Activated B cell treated with CpG ODN at 0.5 μM for 24 hours (primary cell): ENCODE measurements at regions not wholly inside any gene's neighbourhood (a gene's known extent, or its start where the extent isn't known, plus 50 kb on each side); places are given as distances from the start of the nearest gene placed in this dataset.

Experiments
- ATAC-seq: fragments of 200-7000 bp; cut with Tn5 transposase; one replicate; pipeline ENCODE4 v1.10.0; 2021; ENCODE audit warnings: low read depth, mild to moderate bottlenecking, moderate library complexity
- CTCF ChIA-PET: fragments of 350-600 bp; sonication (Branson Sonifier 250); formaldehyde crosslinking; loops from one replicate; lab custom pipeline; 2021; ENCODE audit warnings: antibody characterized with exemption; lab: Charles Lee
- POLR2A ChIA-PET: fragments of 350-600 bp; sonication (Branson Sonifier 250); formaldehyde crosslinking; loops from one replicate; lab custom pipeline; 2021; ENCODE audit warnings: antibody characterized with exemption; lab: Charles Lee
- DNase-seq: peaks from one replicate; pipeline ENCODE4 v3.0.0; 2022
- H3K27ac Mint-ChIP-seq: one replicate; pipeline ENCODE4 v1.8.0; 2020; ENCODE audit warnings: mixed read lengths
- H3K27me3 Mint-ChIP-seq: one replicate; pipeline ENCODE4 v1.8.0; 2021; ENCODE audit warnings: mixed read lengths
- H3K36me3 Mint-ChIP-seq: one replicate; pipeline ENCODE4 v1.8.0; 2021; ENCODE audit warnings: low read depth, mixed read lengths
- H3K4me1 Mint-ChIP-seq: one replicate; pipeline ENCODE4 v1.8.0; 2021; ENCODE audit warnings: mixed read lengths
- H3K4me3 Mint-ChIP-seq: one replicate; pipeline ENCODE4 v1.8.0; 2020; ENCODE audit warnings: mild to moderate bottlenecking, mixed read lengths
- H3K9me3 Mint-ChIP-seq: one replicate; pipeline ENCODE4 v1.8.0; 2020; ENCODE audit warnings: mixed read lengths
- intact Hi-C: fragments of 100-400 bp; cut with micrococcal nuclease; formaldehyde crosslinking; loops from one replicate; pipeline ENCODE4 v1.15.1; 2024
- TF ChIP-seq, protein P1 (sequence below): fragments of 200-600 bp; IDR thresholded peaks from one replicate; pipeline ENCODE4 v1.8.0; 2022; ENCODE audit warnings: antibody characterized with exemption, mild to moderate bottlenecking

DNA sequence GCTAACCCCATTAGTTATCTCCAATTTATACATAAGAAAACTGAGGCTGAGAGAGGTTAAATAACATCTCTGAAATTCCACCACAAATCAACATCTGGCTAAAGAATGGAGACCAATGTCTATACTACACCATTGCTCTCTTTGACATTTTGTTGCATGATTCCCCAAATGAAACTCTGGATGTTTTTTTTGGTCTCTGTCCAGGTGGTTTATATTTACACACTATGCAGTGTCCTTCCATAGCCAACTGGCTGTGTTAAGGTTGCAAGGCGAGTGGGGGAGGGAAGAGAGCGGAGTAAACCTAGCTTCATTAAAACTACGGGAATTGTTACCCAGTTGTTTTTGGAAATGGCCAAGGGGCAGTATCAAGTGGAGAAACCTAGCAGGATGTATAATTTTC lies 67.2 kb downstream of the KIF4B start:
- DNase-seq, result no peak
- peaks cover 6% of the 10 kb centered on the region for H3K27me3 Mint-ChIP-seq
- intact Hi-C loops, result no loop called here
- ChIA-PET POLR2A (no interaction called here), CTCF (no interaction called here)
- peaks cover 5% of the 10 kb centered on the region for H3K9me3 Mint-ChIP-seq
- no peak overlapping the region for H3K27ac Mint-ChIP-seq
- no peaks in the 10 kb centered on the region for H3K4me1 Mint-ChIP-seq
- no peak overlapping the region for H3K4me3 Mint-ChIP-seq
- H3K36me3 Mint-ChIP-seq, result no peaks in the 10 kb centered on the region
- TF ChIP-seq, protein P1, sequence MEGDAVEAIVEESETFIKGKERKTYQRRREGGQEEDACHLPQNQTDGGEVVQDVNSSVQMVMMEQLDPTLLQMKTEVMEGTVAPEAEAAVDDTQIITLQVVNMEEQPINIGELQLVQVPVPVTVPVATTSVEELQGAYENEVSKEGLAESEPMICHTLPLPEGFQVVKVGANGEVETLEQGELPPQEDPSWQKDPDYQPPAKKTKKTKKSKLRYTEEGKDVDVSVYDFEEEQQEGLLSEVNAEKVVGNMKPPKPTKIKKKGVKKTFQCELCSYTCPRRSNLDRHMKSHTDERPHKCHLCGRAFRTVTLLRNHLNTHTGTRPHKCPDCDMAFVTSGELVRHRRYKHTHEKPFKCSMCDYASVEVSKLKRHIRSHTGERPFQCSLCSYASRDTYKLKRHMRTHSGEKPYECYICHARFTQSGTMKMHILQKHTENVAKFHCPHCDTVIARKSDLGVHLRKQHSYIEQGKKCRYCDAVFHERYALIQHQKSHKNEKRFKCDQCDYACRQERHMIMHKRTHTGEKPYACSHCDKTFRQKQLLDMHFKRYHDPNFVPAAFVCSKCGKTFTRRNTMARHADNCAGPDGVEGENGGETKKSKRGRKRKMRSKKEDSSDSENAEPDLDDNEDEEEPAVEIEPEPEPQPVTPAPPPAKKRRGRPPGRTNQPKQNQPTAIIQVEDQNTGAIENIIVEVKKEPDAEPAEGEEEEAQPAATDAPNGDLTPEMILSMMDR, result no peak
- no peak for ATAC-seq

- TF ChIP-seq, protein P1, result no peak
- Mint-ChIP-seq H3K27me3 (peaks cover 12% of the 10 kb centered on the region), H3K4me3 (no peak overlapping the region), H3K9me3 (peaks cover 5% of the 10 kb centered on the region), H3K4me1 (no peaks in the 10 kb centered on the region), H3K27ac (no peak overlapping the region), H3K36me3 (no peaks in the 10 kb centered on the region)
- ATAC-seq, result no peak
- intact Hi-C loops, result no loop called here
- POLR2A ChIA-PET, result no interaction called here
- CTCF ChIA-PET, result no interaction called here
- DNase-seq, result no peak
These were observed 68.1 kb downstream of the KIF4B start for GRCh38 chr5:155081618-155082017.

DNA sequence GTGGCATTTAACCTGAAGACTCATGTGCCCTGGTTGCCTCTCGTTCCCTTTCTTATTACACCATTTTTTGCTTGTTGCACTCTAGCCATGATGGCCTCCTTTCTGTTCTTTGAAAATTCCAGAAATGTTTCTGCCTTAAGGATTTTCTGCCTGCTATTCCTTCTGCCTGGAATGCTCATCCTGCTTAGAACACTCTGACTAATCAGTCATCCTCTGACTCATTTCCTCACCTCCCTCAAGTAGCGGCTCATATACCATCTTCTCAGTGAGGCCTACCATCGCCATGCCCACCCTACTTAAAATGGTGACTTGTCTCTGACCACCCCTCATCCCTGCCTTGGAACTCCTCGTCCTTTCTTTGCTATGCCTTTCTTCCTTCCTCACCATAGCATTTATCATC lies 68.8 kb downstream of the KIF4B start:
- H3K27ac Mint-ChIP-seq, result no peak overlapping the region
- TF ChIP-seq, protein P1, result no peak
- H3K9me3 Mint-ChIP-seq, result peaks cover 5% of the 10 kb centered on the region
- ChIA-PET POLR2A (no interaction called here), CTCF (no interaction called here)
- no peak for DNase-seq
- no peaks in the 10 kb centered on the region for H3K36me3 Mint-ChIP-seq
- H3K4me3 Mint-ChIP-seq, result no peak overlapping the region
- H3K4me1 Mint-ChIP-seq, result no peaks in the 10 kb centered on the region
- ATAC-seq, result no peak
- intact Hi-C loops, result no loop called here
- H3K27me3 Mint-ChIP-seq, result peaks cover 12% of the 10 kb centered on the region

DNA sequence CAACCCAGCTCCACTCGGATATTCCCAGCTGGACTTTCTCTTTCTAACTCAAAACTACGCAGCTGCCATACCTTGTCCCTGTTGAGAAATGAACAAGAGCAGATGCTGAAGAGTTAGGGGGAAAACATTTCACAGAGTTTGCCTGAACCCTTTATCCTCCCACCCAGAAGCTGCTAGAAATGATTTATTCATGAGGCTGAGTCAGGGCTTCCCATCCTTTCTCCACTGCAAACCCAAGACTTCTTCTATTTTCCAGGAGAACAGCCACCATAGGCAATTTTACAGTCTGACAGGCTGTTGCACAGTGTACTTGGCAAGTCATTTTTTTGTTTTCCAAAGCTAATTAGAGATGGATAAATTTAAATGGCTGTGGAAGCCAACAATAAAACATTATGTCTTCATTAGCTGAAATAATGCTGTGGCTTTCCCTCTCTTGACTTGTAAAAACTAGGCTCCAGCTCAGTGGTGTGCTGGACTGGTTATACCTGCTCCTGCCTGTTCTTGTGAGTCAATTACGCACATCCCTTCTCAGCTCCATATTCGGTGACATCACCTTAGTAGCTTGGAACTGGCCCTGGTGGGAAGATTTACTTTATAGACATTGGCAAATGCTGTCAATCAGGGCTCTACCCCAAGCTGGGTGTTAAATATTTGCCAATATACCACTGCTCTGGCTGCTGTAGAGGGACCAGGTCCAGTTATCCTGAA lies 71.9 kb downstream of the KIF4B start:
- Mint-ChIP-seq H3K27me3 (peaks cover 8% of the 10 kb centered on the region), H3K4me3 (no peak overlapping the region), H3K4me1 (no peaks in the 10 kb centered on the region), H3K9me3 (peaks cover 5% of the 10 kb centered on the region), H3K27ac (no peak overlapping the region), H3K36me3 (no peaks in the 10 kb centered on the region)
- TF ChIP-seq, protein P1, result no peak
- intact Hi-C loops, result no loop called here
- ChIA-PET POLR2A (no interaction called here), CTCF (no interaction called here)
- ATAC-seq, result no peak
- DNase-seq, result no peak

- no peaks in the 10 kb centered on the region for H3K36me3 Mint-ChIP-seq
- TF ChIP-seq, protein P1, result no peak
- no peak overlapping the region for H3K4me3 Mint-ChIP-seq
- no peaks in the 10 kb centered on the region for H3K4me1 Mint-ChIP-seq
- ATAC-seq (no peak), DNase-seq (no peak)
- ChIA-PET POLR2A (no interaction called here), CTCF (no interaction called here)
- peaks cover 5% of the 10 kb centered on the region for H3K9me3 Mint-ChIP-seq
- peaks cover 8% of the 10 kb centered on the region for H3K27me3 Mint-ChIP-seq
- H3K27ac Mint-ChIP-seq, result no peak overlapping the region
- intact Hi-C loops, result no loop called here
These were observed 73.5 kb downstream of the KIF4B start for GRCh38 chr5:155087036-155087435.
